ENCODE measurements at regions not wholly inside any gene's neighbourhood (a gene's known extent, or its start where the extent isn't known, plus 50 kb on each side); places are given as distances from the start of the nearest gene placed in this dataset.

DNA sequence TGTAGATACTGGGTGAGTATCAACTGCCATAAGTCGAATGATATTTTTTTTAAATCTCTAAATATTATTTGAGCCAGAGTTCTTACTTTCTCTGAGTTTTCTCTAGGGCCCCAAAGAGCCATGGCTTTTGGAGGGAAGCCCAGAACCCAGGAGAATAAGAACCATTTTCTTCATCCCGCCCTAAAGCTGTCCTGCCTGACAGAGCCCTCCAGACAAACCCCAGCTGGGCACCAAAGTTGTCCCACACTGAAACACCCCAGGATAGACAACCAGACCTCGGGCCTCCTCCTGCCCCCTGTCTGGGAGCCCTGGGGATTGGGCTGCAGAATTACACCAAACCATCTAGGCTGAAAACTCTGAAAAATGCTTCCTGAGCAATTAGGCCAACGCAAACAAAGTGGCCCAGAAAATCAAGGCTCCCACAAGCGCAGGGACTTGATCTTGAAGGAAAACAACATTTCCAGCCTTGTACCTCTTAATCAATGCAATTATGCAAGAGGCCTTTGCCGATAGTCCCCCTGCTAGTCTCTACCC is 113.1 kb downstream of the RRAGC start:
- TF ChIP-seq, protein P1, sequence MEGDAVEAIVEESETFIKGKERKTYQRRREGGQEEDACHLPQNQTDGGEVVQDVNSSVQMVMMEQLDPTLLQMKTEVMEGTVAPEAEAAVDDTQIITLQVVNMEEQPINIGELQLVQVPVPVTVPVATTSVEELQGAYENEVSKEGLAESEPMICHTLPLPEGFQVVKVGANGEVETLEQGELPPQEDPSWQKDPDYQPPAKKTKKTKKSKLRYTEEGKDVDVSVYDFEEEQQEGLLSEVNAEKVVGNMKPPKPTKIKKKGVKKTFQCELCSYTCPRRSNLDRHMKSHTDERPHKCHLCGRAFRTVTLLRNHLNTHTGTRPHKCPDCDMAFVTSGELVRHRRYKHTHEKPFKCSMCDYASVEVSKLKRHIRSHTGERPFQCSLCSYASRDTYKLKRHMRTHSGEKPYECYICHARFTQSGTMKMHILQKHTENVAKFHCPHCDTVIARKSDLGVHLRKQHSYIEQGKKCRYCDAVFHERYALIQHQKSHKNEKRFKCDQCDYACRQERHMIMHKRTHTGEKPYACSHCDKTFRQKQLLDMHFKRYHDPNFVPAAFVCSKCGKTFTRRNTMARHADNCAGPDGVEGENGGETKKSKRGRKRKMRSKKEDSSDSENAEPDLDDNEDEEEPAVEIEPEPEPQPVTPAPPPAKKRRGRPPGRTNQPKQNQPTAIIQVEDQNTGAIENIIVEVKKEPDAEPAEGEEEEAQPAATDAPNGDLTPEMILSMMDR (IDR thresholded peaks at IDR 0.05; ENCODE audit: low read length), result no peak
- no peak for TF ChIP-seq EZH2 (IDR thresholded peaks at IDR 0.05; ENCODE audit: borderline replicate concordance, low read length)

Measured in OCI-LY1 (cell line).